ENCODE measurements at regions not wholly inside any gene's neighbourhood (a gene's known extent, or its start where the extent isn't known, plus 50 kb on each side); places are given as distances from the start of the nearest gene placed in this dataset.

DNA sequence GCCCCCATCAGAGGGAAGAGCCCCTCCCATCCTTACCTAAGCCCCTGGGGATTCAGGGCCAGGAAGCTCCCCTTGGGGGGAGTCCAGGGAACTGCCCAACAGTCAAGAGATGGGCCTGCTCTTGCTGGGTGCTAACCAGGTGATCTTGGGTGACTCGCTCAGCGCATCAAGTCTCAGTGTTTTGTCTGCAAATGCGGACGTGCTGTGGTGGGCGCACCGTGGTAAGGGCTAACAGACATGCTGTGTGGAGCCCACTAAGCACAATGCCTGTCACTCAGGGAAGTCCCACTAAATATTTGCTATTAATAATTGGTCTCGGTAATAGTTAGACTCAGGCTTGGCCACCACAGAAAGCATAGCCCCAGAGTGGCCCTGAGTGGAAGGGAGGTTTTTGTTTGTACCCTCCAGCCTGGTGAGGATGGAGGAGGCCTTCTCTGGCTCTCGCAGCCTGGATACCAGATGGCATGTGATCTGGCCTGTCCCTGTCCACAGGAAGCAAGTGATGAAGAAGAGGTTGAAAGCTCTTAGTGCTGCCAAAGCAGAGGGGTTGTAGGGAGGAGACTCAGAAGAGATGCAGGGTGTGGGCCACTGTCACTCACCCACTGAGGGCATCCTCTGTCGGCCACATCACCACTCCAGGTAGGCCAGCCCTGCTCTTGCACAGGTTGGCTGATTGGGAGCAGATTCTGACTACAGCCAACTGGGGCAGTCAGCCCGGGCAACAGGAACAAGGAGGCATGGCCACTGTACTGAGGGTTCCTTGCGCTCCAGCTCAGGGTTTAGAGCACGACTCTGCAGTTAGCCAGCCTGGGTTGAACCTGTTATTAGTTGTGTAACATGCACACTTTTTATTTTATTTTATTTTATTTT lies 69.8 kb upstream of the KSR1 start:
- no peak overlapping the region for H3K9ac ChIP-seq
- no peaks in the 10 kb centered on the region for H4K20me1 ChIP-seq
- no peaks in the 10 kb centered on the region for H3K27me3 ChIP-seq
- no peak overlapping the region for H3K27ac ChIP-seq
- no peak for TF ChIP-seq Cebpa-rat (IDR thresholded peaks at IDR 0.05)
- H3K9me3 ChIP-seq (replicated peaks in 1 of 11): peaks cover 0 to 15% (median 4%) of the 10 kb centered on the region in 11 experiments; a peak in 5 of 22 replicates
- no peak overlapping the region for H3K4me2 ChIP-seq
- H3K4me3 ChIP-seq: no peak overlapping the region
- no peaks in the 10 kb centered on the region for H3K36me3 ChIP-seq
- peaks cover 7 to 23% (median 16%) of the 10 kb centered on the region in 10 experiments; a peak in 18 of 20 replicates for H3K4me1 ChIP-seq

DNA sequence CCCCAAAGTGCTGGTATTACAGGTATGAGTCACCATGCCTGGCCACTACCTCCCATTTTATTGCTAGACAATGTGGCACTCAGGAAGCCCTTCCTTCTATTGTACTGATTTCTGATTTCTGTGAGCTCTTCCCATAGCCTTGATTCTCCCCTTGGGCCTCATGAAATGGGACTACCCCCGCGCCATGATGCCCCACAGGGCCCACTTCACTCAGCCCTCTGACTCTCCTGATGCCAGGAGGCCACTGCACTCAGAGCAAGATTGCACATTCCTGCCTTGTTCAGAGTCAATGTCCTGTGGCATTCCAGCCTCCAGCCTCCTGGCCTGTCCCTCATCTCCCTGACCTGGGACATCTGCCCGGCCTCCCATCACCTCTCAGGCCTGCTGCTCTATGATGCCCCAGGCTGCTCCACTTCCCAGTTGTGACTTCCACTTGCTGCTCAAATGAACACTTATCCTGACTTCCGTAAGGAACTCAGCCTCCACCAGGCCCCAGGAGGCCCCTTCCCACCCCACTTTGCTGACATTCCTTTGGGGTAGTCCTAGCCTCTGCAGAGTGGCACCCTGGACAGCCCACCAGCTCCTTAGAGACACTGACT lies 66.6 kb upstream of the KSR1 start:
- Histone ChIP-seq H3K4me3 (no peak overlapping the region), H3K27ac (0 out of 22 replicates have a peak overlapping the region, but pooled peaks of 1 of the 11 experiments have one; percentile 7), H3K4me2 (peak overlapping the region in 9 of 11 experiments; percentile 20 to 64 (median 40); a peak in 12 of 22 replicates), H3K36me3 (no peaks in the 10 kb centered on the region), H3K27me3 (no peaks in the 10 kb centered on the region), H3K4me1 (peaks cover 7 to 23% (median 15%) of the 10 kb centered on the region in 10 experiments; a peak in 18 of 20 replicates), H4K20me1 (no peaks in the 10 kb centered on the region), H3K9me3 (replicated peaks in 1 of 11) (peaks cover 0 to 23% (median 8%) of the 10 kb centered on the region in 11 experiments; a peak in 16 of 22 replicates), H3K9ac (no peak overlapping the region)
- no peak for TF ChIP-seq Cebpa-rat (IDR thresholded peaks at IDR 0.05)

DNA sequence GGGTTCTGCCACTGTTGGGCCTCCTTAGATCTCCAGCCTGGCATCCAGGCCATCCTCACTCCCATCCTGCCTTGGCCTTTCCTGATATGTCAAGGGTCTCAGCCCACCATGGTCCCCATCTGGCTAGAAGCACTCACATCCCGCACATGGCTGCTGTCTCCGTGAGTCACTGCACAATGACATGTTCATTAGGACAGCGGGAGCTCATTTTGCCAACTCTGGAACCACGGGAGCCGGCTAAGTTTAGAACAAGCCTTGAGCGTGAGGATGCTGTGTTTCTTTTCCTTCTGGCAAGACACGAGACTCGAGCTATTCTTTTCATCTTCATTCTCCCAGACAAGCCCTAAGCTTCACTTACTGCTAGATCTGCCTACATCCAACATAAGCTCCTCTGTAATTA lies 65.7 kb upstream of the KSR1 start:
- H3K4me3 ChIP-seq: no peak overlapping the region

DNA sequence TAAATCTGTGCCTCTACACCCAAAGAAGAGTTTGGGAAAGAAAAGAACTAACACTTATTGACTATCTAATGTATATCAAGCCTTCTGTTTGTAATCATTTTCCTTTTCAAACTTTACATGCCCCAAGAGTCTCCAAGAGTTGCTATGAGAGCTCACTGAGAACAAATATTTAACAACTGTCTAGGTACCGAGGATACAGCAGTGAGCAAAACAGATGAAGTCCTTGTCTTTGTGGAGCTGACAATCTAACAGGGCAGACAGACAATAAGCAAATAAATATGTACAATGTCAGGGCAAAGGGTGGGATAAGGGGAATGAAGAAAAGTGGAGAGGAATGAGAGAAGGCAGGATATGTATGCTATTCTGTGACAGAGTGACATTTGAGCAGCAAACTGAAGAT lies 64.8 kb upstream of the KSR1 start:
- Histone ChIP-seq H3K4me1 (peaks cover 7 to 28% (median 19%) of the 10 kb centered on the region in 10 experiments; a peak in 18 of 20 replicates), H3K4me2 (no peak overlapping the region), H3K36me3 (no peaks in the 10 kb centered on the region; a peak in 1 of 22 replicates), H3K27ac (no peak overlapping the region), H4K20me1 (no peaks in the 10 kb centered on the region), H3K9me3 (replicated peaks in 1 of 11) (peaks cover 17 to 35% (median 25%) of the 10 kb centered on the region in 11 experiments; a peak in 20 of 22 replicates), H3K9ac (no peak overlapping the region), H3K4me3 (no peak overlapping the region), H3K27me3 (no peaks in the 10 kb centered on the region)
- no peak for TF ChIP-seq Cebpa-rat (IDR thresholded peaks at IDR 0.05)

More for the DNA sequence above, 65.7 kb upstream of the KSR1 start:
- H3K36me3 ChIP-seq: no peaks in the 10 kb centered on the region
- H4K20me1 ChIP-seq: no peaks in the 10 kb centered on the region
- H3K27me3 ChIP-seq: no peaks in the 10 kb centered on the region
- H3K27ac ChIP-seq: no peak overlapping the region
- peaks cover 7 to 23% (median 15%) of the 10 kb centered on the region in 10 experiments; a peak in 18 of 20 replicates for H3K4me1 ChIP-seq
- no peak overlapping the region for H3K4me2 ChIP-seq
- TF ChIP-seq Cebpa-rat (IDR thresholded peaks at IDR 0.05): no peak
- no peak overlapping the region for H3K9ac ChIP-seq
- peaks cover 8 to 26% (median 17%) of the 10 kb centered on the region in 11 experiments; a peak in 20 of 22 replicates for H3K9me3 ChIP-seq (replicated peaks in 1 of 11)

DNA sequence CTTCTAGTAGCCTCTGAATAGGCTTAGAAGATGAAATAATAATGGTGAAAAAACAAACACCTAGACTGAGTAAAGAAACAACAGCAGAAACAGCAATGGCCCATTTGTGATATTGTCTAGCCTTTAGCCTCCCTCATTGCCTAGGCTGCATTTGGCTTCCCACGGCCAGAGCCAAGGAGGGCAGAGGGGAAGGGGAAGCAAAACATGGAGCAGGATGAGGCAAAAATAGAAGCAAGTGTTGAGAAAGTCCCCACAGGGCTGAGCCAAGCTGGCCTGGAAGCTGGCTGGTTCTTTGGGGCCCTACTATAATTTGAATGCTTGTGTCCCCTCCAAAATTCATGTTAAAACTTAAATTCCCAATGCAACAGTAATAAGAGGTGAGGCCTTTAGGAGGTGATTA lies 60.2 kb upstream of the KSR1 start:
- no peak for TF ChIP-seq Cebpa-rat (IDR thresholded peaks at IDR 0.05)

DNA sequence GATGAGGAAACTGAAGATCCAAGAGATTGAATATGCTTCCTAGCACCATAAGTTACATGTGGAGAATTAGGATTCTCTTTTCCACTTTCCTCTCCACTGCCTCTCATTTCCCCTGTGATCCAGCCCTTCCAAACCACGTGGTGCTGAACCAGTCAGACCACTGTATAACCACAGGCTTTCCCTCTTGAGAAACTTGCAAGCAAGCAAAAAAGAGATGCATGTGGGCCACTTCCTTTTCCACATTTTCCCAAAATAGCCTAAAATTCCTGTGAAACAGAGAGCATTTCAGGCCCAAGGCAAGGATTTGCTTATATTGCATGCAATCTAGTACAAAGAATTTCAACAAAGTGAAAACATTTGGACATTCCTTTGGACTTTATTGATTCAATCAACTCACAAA lies 59.3 kb upstream of the KSR1 start:
- Histone ChIP-seq H4K20me1 (no peaks in the 10 kb centered on the region), H3K4me1 (peaks cover 26 to 38% (median 32%) of the 10 kb centered on the region in 10 experiments), H3K36me3 (no peaks in the 10 kb centered on the region; a peak in 1 of 22 replicates), H3K27ac (no peak overlapping the region), H3K27me3 (no peaks in the 10 kb centered on the region), H3K9me3 (replicated peaks in 1 of 11) (peaks cover 20 to 44% (median 32%) of the 10 kb centered on the region in 11 experiments; a peak in 21 of 22 replicates), H3K9ac (no peak overlapping the region), H3K4me2 (peak overlapping the region; percentile 20 to 77 (median 48); a peak in 21 of 22 replicates), H3K4me3 (no peak overlapping the region)
- no peak for TF ChIP-seq Cebpa-rat (IDR thresholded peaks at IDR 0.05)

More for the DNA sequence above, 60.2 kb upstream of the KSR1 start:
- no peaks in the 10 kb centered on the region for H4K20me1 ChIP-seq
- no peak overlapping the region for H3K9ac ChIP-seq
- H3K36me3 ChIP-seq: no peaks in the 10 kb centered on the region; a peak in 1 of 22 replicates
- peak overlapping the region in 5 of 11 experiments; percentile 45 to 77 (median 48); a peak in 7 of 22 replicates for H3K4me2 ChIP-seq
- no peak overlapping the region for H3K27ac ChIP-seq
- no peak overlapping the region for H3K4me3 ChIP-seq
- peaks cover 20 to 44% (median 32%) of the 10 kb centered on the region in 11 experiments; a peak in 21 of 22 replicates for H3K9me3 ChIP-seq (replicated peaks in 1 of 11)
- H3K4me1 ChIP-seq: peaks cover 17 to 33% (median 23%) of the 10 kb centered on the region in 10 experiments
- H3K27me3 ChIP-seq: no peaks in the 10 kb centered on the region

DNA sequence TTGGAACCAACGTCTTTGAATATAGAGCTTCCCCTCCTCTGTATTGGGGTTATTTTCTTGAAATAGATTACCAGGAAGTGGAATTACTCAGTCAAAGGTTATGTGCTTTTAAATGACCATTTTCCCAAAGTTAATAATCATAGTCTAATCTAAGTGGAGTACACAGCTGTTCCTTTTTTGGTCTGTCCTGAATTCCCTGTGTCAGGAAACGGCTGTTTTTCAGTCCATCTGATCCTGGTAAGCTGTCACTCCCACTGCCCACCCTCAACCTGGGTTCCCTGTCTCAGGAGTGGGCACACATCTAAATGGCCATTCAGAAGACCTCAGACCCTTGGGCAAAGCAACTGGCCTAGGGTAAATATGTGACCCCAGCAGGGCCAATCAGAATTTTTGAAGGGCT lies 57.6 kb upstream of the KSR1 start:
- no peaks in the 10 kb centered on the region for H4K20me1 ChIP-seq
- H3K4me1 ChIP-seq: peaks cover 40 to 54% (median 46%) of the 10 kb centered on the region in 10 experiments
- no peak overlapping the region for H3K27ac ChIP-seq
- TF ChIP-seq Cebpa-rat (IDR thresholded peaks at IDR 0.05): no peak
- H3K4me2 ChIP-seq: peak overlapping the region in 2 of 11 experiments; percentile 74 to 77; a peak in 3 of 22 replicates
- no peaks in the 10 kb centered on the region for H3K27me3 ChIP-seq
- no peak overlapping the region for H3K4me3 ChIP-seq
- H3K9me3 ChIP-seq (replicated peaks in 1 of 11): peaks cover 20 to 44% (median 29%) of the 10 kb centered on the region in 11 experiments; a peak in 21 of 22 replicates
- no peak overlapping the region for H3K9ac ChIP-seq
- H3K36me3 ChIP-seq: no peaks in the 10 kb centered on the region; a peak in 1 of 22 replicates

DNA sequence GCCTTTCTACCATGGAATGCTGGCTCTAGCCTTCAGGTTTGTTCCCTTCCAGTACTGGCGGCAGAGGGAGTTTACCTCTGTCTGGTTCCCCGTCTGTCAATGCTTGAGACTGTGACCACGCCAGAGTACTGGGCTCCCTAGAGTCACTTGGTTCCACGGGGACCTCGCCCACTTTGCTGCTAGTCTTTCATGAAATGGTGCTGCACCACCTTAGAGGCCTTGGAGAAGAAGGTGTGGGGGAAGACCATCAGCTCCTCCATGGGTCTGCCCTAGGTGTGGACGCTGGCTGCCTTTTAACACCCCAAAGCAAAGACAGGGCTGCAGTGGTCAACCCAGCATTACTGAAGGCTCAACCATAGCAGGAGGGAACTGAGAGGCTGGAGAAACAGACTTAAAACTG lies 55.3 kb upstream of the KSR1 start:
- Histone ChIP-seq H3K9ac (peak overlapping the region in 3 of 11 experiments; percentile 15 to 32 (median 16); a peak in 2 of 22 replicates), H3K9me3 (replicated peaks in 1 of 11) (peaks cover 4 to 26% (median 12%) of the 10 kb centered on the region in 11 experiments; a peak in 20 of 22 replicates), H3K27me3 (no peaks in the 10 kb centered on the region), H3K4me3 (no peak overlapping the region), H3K4me1 (peaks cover 37 to 53% (median 50%) of the 10 kb centered on the region in 10 experiments), H3K36me3 (no peaks in the 10 kb centered on the region; a peak in 1 of 22 replicates), H3K4me2 (peak overlapping the region in 10 of 11 experiments; percentile 7 to 83 (median 72); a peak in 18 of 22 replicates), H4K20me1 (no peaks in the 10 kb centered on the region), H3K27ac (peak overlapping the region in 6 of 11 experiments; percentile 30 to 72 (median 60); a peak in 12 of 22 replicates)
- no peak for TF ChIP-seq Cebpa-rat (IDR thresholded peaks at IDR 0.05)

Measured in BLaER1 treated with 17β-estradiol and CSF1 and Interleukin-3, amounts not matched to agents 10 nM and 100 nM (cell line).